A673 (cell line): ENCODE measurements at regions not wholly inside any gene's neighbourhood (a gene's known extent, or its start where the extent isn't known, plus 50 kb on each side); places are given as distances from the start of the nearest gene placed in this dataset.

ENCODE experiments used
- CTCF ChIP-seq: fragments of 300-800, 200-600 bp; sonication (generic); conservative IDR thresholded peaks from 2 replicates; pipeline ENCODE4 v1.5.1; 2017; ENCODE audit warnings: low read depth, mild to moderate bottlenecking, antibody characterized with exemption, low read length, moderate library complexity, mixed read lengths
- EZH2 ChIP-seq: fragments of 200-600 bp; sonication (generic); IDR thresholded peaks from 2 replicates; pipeline ENCODE4 v1.6.1; 2017; ENCODE audit warnings: borderline replicate concordance, low read depth, mild to moderate bottlenecking, mixed read lengths, antibody characterized with exemption, low read length; ENCODE audit not compliant: poor library complexity, severe bottlenecking

DNA sequence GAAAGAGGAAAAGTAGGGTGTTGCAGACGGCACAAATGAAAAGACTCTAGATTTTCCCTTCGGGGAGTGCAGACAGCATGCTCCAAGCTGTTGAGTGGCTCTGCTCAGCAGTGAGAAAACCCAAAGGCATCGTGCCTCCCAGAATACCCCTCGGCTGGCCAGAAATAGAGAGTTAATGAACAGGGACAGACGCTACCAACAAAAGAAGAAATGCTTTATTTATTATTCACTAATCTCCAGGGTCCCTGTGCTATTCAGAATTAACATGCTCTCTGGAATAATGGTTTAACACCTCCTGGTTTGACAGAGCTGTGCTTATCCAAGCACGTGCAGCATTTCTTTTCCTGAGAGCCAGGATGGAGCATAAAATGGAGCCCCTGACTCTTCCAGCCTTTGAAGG, 82.3 kb downstream of the AQP4 start:
- TF ChIP-seq EZH2 (no peak), CTCF (no peak)
